DOHH2 (cell line): ENCODE measurements at regions not wholly inside any gene's neighbourhood (a gene's known extent, or its start where the extent isn't known, plus 50 kb on each side); places are given as distances from the start of the nearest gene placed in this dataset.

Source experiments
- CTCF ChIP-seq: fragments of 200-600 bp; sonication (generic); IDR thresholded peaks from one replicate; pipeline ENCODE4 v1.5.1; 2014; ENCODE audit warnings: antibody characterized with exemption, mild to moderate bottlenecking, low read depth, low read length; ENCODE audit not compliant: poor library complexity, severe bottlenecking
- EZH2phosphoT487 ChIP-seq: fragments of 200-600 bp; sonication (generic); IDR thresholded peaks from 2 replicates; pipeline ENCODE4 v1.6.1; 2017; ENCODE audit warnings: borderline replicate concordance, mild to moderate bottlenecking, antibody characterized with exemption, low read length, moderate library complexity, mixed read lengths

DNA sequence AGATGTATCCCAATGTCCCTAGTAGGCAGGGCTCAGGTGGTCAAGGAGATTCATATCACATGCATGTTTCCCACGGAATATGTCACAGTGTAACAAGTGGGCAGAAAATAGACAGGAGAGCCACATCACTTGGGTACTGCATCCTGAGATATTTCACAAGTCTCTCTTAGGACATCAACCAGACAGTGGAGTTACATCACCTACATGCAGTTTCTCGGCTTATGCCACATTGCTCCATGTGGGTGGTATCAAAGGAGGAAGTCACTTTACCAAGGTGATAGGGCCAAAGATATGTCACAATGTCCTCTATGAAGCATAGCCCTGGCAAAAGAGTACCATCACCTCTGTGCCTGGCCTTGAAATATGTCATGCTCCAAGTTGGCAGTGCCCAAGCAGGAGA lies 1056.7 kb upstream of the AMELY start:
- TF ChIP-seq CTCF (no peak), EZH2phosphoT487 (no peak)
